PFSK-1 (cell line): ENCODE measurements at regions not wholly inside any gene's neighbourhood (a gene's known extent, or its start where the extent isn't known, plus 50 kb on each side); places are given as distances from the start of the nearest gene placed in this dataset.

Source experiments
- FOXP2 ChIP-seq: optimal IDR thresholded peaks from 2 replicates; pipeline ENCODE3; 2011; ENCODE audit warnings: borderline replicate concordance, control low read depth, inconsistent platforms; ENCODE audit not compliant: insufficient read depth; ENCODE audit errors: extremely low read length, extremely low read depth
- POLR2AphosphoS5 ChIP-seq: IDR thresholded peaks from 2 replicates; pipeline ENCODE4 v1.6.1; 2012; ENCODE audit warnings: low read depth, mild to moderate bottlenecking, control low read depth, low read length, moderate library complexity
- SIN3A ChIP-seq: IDR thresholded peaks from 2 replicates; pipeline ENCODE4 v1.6.1; 2012; ENCODE audit warnings: mild to moderate bottlenecking, low read length, moderate library complexity, borderline replicate concordance; ENCODE audit not compliant: insufficient read depth
- TAF1 ChIP-seq: IDR thresholded peaks from 2 replicates; pipeline ENCODE4 v1.6.1; 2012; ENCODE audit warnings: low read length, control low read depth, borderline replicate concordance; ENCODE audit not compliant: insufficient read depth
- TF ChIP-seq, protein P1 (sequence below), 2 experiments: IDR thresholded peaks; 2 replicates each; pipeline versions ENCODE4 v1.6.1 to v1.8.0; 2011 to 2012; ENCODE audit warnings: low read depth in 2 of 2, low read length in 2 of 2, control low read depth in 1 of 2, inconsistent platforms in 1 of 2, mild to moderate bottlenecking in 1 of 2, moderate library complexity in 1 of 2; ENCODE audit not compliant: insufficient read depth in 1 of 2

GRCh38 chr11:81241672-81242275, 1491.9 kb downstream of the FAM181B start:
- TF ChIP-seq TAF1, result no peak
- TF ChIP-seq, protein P1, sequence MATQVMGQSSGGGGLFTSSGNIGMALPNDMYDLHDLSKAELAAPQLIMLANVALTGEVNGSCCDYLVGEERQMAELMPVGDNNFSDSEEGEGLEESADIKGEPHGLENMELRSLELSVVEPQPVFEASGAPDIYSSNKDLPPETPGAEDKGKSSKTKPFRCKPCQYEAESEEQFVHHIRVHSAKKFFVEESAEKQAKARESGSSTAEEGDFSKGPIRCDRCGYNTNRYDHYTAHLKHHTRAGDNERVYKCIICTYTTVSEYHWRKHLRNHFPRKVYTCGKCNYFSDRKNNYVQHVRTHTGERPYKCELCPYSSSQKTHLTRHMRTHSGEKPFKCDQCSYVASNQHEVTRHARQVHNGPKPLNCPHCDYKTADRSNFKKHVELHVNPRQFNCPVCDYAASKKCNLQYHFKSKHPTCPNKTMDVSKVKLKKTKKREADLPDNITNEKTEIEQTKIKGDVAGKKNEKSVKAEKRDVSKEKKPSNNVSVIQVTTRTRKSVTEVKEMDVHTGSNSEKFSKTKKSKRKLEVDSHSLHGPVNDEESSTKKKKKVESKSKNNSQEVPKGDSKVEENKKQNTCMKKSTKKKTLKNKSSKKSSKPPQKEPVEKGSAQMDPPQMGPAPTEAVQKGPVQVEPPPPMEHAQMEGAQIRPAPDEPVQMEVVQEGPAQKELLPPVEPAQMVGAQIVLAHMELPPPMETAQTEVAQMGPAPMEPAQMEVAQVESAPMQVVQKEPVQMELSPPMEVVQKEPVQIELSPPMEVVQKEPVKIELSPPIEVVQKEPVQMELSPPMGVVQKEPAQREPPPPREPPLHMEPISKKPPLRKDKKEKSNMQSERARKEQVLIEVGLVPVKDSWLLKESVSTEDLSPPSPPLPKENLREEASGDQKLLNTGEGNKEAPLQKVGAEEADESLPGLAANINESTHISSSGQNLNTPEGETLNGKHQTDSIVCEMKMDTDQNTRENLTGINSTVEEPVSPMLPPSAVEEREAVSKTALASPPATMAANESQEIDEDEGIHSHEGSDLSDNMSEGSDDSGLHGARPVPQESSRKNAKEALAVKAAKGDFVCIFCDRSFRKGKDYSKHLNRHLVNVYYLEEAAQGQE (IDR thresholded peaks at IDR 0.05; ENCODE audit: insufficient read depth in 1 of 2, low read depth in 2 of 2, low read length in 2 of 2), result no peak
- no peak for TF ChIP-seq SIN3A
- no peak for TF ChIP-seq POLR2AphosphoS5
- TF ChIP-seq FOXP2, result no peak
